IPS-18a (cell line): ENCODE measurements at regions not wholly inside any gene's neighbourhood (a gene's known extent, or its start where the extent isn't known, plus 50 kb on each side); places are given as distances from the start of the nearest gene placed in this dataset.

Experiments
- H3K27ac ChIP-seq: one replicate; pipeline ENCODE4 v1.5.1; 2013; ENCODE audit warnings: low read length
- H3K27me3 ChIP-seq: one replicate; pipeline ENCODE4 v1.6.1; 2013; ENCODE audit warnings: mild to moderate bottlenecking, low read length; ENCODE audit not compliant: control insufficient read depth, insufficient read depth
- H3K36me3 ChIP-seq: one replicate; pipeline ENCODE4 v1.6.1; 2013; ENCODE audit warnings: low read depth, low read length; ENCODE audit not compliant: control insufficient read depth
- H3K4me1 ChIP-seq: one replicate; pipeline ENCODE4 v1.6.1; 2013; ENCODE audit warnings: low read depth, low read length; ENCODE audit not compliant: control insufficient read depth
- H3K4me3 ChIP-seq: one replicate; pipeline ENCODE4 v1.5.1; 2013; ENCODE audit warnings: low read length
- H3K9ac ChIP-seq: one replicate; pipeline ENCODE4 v1.6.1; 2013; ENCODE audit warnings: mild to moderate bottlenecking, low read length, moderate library complexity
- H3K9me3 ChIP-seq: one replicate; pipeline ENCODE4 v1.6.1; 2013; ENCODE audit warnings: low read depth, low read length; ENCODE audit not compliant: control insufficient read depth

- Histone ChIP-seq H3K36me3 (no peaks in the 10 kb centered on the region), H3K27me3 (no peaks in the 10 kb centered on the region), H3K27ac (no peak overlapping the region), H3K4me3 (no peak overlapping the region), H3K9ac (no peak overlapping the region), H3K9me3 (no peaks in the 10 kb centered on the region), H3K4me1 (no peaks in the 10 kb centered on the region)
Measured at GRCh38 chr4:28555866-28556265, 1695.2 kb downstream of the STIM2 start.

GRCh38 chr4:28557755-28558154 lies 1697.1 kb downstream of the STIM2 start:
- Histone ChIP-seq H3K27me3 (no peaks in the 10 kb centered on the region), H3K9ac (no peak overlapping the region), H3K27ac (no peak overlapping the region), H3K4me1 (no peaks in the 10 kb centered on the region), H3K36me3 (no peaks in the 10 kb centered on the region), H3K9me3 (no peaks in the 10 kb centered on the region), H3K4me3 (no peak overlapping the region)

- Histone ChIP-seq H3K4me1 (no peaks in the 10 kb centered on the region), H3K9me3 (no peaks in the 10 kb centered on the region), H3K36me3 (no peaks in the 10 kb centered on the region)
Measured at GRCh38 chr4:28558895-28559294, 1698.3 kb downstream of the STIM2 start.

GRCh38 chr4:28562913-28563312 lies 1702.3 kb downstream of the STIM2 start:
- H3K4me3 ChIP-seq: no peak overlapping the region
- H3K9ac ChIP-seq: no peak overlapping the region
- no peaks in the 10 kb centered on the region for H3K36me3 ChIP-seq
- H3K27ac ChIP-seq: no peak overlapping the region
- H3K9me3 ChIP-seq: no peaks in the 10 kb centered on the region
- no peaks in the 10 kb centered on the region for H3K4me1 ChIP-seq
- no peaks in the 10 kb centered on the region for H3K27me3 ChIP-seq

More at GRCh38 chr4:28558895-28559294, 1698.3 kb downstream of the STIM2 start:
- H3K4me3 ChIP-seq: no peak overlapping the region
- no peak overlapping the region for H3K27ac ChIP-seq
- no peak overlapping the region for H3K9ac ChIP-seq
- H3K27me3 ChIP-seq: no peaks in the 10 kb centered on the region

GRCh38 chr4:28565396-28565795 lies 1704.8 kb downstream of the STIM2 start:
- H3K36me3 ChIP-seq: no peaks in the 10 kb centered on the region
- H3K27me3 ChIP-seq: no peaks in the 10 kb centered on the region
- no peak overlapping the region for H3K9ac ChIP-seq
- no peaks in the 10 kb centered on the region for H3K9me3 ChIP-seq
- no peaks in the 10 kb centered on the region for H3K4me1 ChIP-seq
- no peak overlapping the region for H3K27ac ChIP-seq
- H3K4me3 ChIP-seq: no peak overlapping the region

- H3K9me3 ChIP-seq: peaks cover 1% of the 10 kb centered on the region
- H3K4me3 ChIP-seq: no peak overlapping the region
- no peaks in the 10 kb centered on the region for H3K36me3 ChIP-seq
- H3K27ac ChIP-seq: no peak overlapping the region
- no peaks in the 10 kb centered on the region for H3K4me1 ChIP-seq
- no peak overlapping the region for H3K9ac ChIP-seq
- H3K27me3 ChIP-seq: no peaks in the 10 kb centered on the region
Measured at GRCh38 chr4:28600958-28601357, 1740.3 kb downstream of the STIM2 start.

- Histone ChIP-seq H3K9ac (no peak overlapping the region), H3K4me1 (no peaks in the 10 kb centered on the region), H3K27ac (no peak overlapping the region), H3K9me3 (no peaks in the 10 kb centered on the region), H3K27me3 (no peaks in the 10 kb centered on the region), H3K36me3 (no peaks in the 10 kb centered on the region), H3K4me3 (no peak overlapping the region)
Measured at GRCh38 chr4:28621591-28621990, 1761.0 kb downstream of the STIM2 start.

- Histone ChIP-seq H3K4me1 (no peaks in the 10 kb centered on the region), H3K27me3 (no peaks in the 10 kb centered on the region)
Measured at GRCh38 chr4:28636971-28637370, 1776.3 kb downstream of the STIM2 start.

GRCh38 chr4:28639747-28640146 lies 1779.1 kb downstream of the STIM2 start:
- no peak overlapping the region for H3K27ac ChIP-seq
- H3K4me3 ChIP-seq: no peak overlapping the region
- H3K4me1 ChIP-seq: no peaks in the 10 kb centered on the region
- no peaks in the 10 kb centered on the region for H3K27me3 ChIP-seq
- no peaks in the 10 kb centered on the region for H3K36me3 ChIP-seq
- H3K9ac ChIP-seq: no peak overlapping the region
- H3K9me3 ChIP-seq: no peaks in the 10 kb centered on the region

More at GRCh38 chr4:28636971-28637370, 1776.3 kb downstream of the STIM2 start:
- Histone ChIP-seq H3K9ac (no peak overlapping the region), H3K9me3 (peaks cover 5% of the 10 kb centered on the region), H3K36me3 (no peaks in the 10 kb centered on the region), H3K27ac (no peak overlapping the region), H3K4me3 (no peak overlapping the region)

GRCh38 chr4:28654618-28655017 lies 1794.0 kb downstream of the STIM2 start:
- no peaks in the 10 kb centered on the region for H3K36me3 ChIP-seq
- H3K4me3 ChIP-seq: no peak overlapping the region
- no peaks in the 10 kb centered on the region for H3K27me3 ChIP-seq
- H3K27ac ChIP-seq: no peak overlapping the region
- H3K9ac ChIP-seq: no peak overlapping the region
- H3K4me1 ChIP-seq: no peaks in the 10 kb centered on the region
- no peaks in the 10 kb centered on the region for H3K9me3 ChIP-seq

- Histone ChIP-seq H3K4me1 (no peaks in the 10 kb centered on the region), H3K36me3 (no peaks in the 10 kb centered on the region), H3K4me3 (no peak overlapping the region), H3K27ac (no peak overlapping the region), H3K27me3 (no peaks in the 10 kb centered on the region), H3K9me3 (no peaks in the 10 kb centered on the region), H3K9ac (no peak overlapping the region)
Measured at GRCh38 chr4:28665306-28665705, 1804.7 kb downstream of the STIM2 start.

- Histone ChIP-seq H3K9ac (no peak overlapping the region), H3K9me3 (no peaks in the 10 kb centered on the region), H3K4me1 (peaks cover 6% of the 10 kb centered on the region), H3K36me3 (no peaks in the 10 kb centered on the region), H3K4me3 (no peak overlapping the region), H3K27me3 (peaks cover 4% of the 10 kb centered on the region), H3K27ac (no peak overlapping the region)
Measured at GRCh38 chr4:28675582-28675981, 1814.9 kb downstream of the STIM2 start.
